SK-N-SH (cell line): ENCODE measurements at regions not wholly inside any gene's neighbourhood (a gene's known extent, or its start where the extent isn't known, plus 50 kb on each side); places are given as distances from the start of the nearest gene placed in this dataset.

Experiments
- JUND ChIP-seq: IDR thresholded peaks from 2 replicates; pipeline ENCODE4 v1.4.0; 2012
- POLR2AphosphoS5 ChIP-seq: IDR thresholded peaks from 2 replicates; pipeline ENCODE4 v1.6.1; 2012; ENCODE audit warnings: low read depth, low read length
- TF ChIP-seq, protein P1 (sequence below): fragments of 200-600 bp; sonication (generic); IDR thresholded peaks from 2 replicates; pipeline ENCODE4 v1.6.1; 2017; ENCODE audit warnings: antibody characterized with exemption, mild to moderate bottlenecking, moderate library complexity

DNA sequence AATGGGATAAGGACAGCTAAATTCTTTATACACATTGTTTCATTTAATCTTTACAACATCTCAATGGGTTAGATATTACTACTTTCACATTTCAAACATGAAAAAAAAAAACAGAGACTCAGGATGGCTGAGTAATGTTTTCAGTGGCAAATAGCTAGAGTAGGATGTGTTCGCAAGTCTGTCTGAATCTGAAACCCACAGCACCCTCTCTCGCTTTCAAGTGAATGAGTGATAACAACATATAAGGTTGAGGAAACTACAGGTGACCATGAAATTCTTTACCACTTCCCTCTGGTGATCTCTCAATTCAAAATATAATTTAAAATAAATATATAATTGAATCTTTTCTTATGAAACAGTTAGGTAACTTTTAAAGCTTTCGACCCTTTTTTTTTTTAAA is 162.6 kb downstream of the PRR32 start:
- TF ChIP-seq POLR2AphosphoS5 = no peak
- TF ChIP-seq, protein P1, sequence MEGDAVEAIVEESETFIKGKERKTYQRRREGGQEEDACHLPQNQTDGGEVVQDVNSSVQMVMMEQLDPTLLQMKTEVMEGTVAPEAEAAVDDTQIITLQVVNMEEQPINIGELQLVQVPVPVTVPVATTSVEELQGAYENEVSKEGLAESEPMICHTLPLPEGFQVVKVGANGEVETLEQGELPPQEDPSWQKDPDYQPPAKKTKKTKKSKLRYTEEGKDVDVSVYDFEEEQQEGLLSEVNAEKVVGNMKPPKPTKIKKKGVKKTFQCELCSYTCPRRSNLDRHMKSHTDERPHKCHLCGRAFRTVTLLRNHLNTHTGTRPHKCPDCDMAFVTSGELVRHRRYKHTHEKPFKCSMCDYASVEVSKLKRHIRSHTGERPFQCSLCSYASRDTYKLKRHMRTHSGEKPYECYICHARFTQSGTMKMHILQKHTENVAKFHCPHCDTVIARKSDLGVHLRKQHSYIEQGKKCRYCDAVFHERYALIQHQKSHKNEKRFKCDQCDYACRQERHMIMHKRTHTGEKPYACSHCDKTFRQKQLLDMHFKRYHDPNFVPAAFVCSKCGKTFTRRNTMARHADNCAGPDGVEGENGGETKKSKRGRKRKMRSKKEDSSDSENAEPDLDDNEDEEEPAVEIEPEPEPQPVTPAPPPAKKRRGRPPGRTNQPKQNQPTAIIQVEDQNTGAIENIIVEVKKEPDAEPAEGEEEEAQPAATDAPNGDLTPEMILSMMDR = no peak
- TF ChIP-seq JUND = no peak
